DND-41 (cell line): ENCODE measurements at regions not wholly inside any gene's neighbourhood (a gene's known extent, or its start where the extent isn't known, plus 50 kb on each side); places are given as distances from the start of the nearest gene placed in this dataset.

Experiments
- CTCF ChIP-seq: IDR thresholded peaks from 2 replicates; pipeline ENCODE4 v1.5.1; 2012; ENCODE audit warnings: borderline replicate concordance, low read length, moderate library complexity, mild to moderate bottlenecking; ENCODE audit not compliant: poor library complexity, severe bottlenecking; ENCODE audit errors: extremely low read depth
- EZH2 ChIP-seq: IDR thresholded peaks from 3 replicates; pipeline ENCODE4 v1.6.1; 2012; ENCODE audit warnings: borderline replicate concordance, low read depth, mild to moderate bottlenecking, moderate library complexity, low read length, inconsistent platforms; ENCODE audit not compliant: severe bottlenecking

- no peak for TF ChIP-seq CTCF
- no peak for TF ChIP-seq EZH2
Observed at GRCh38 chr13:76813891-76814290, 72.3 kb downstream of the KCTD12 start.
